Adrenal gland (tissue), 5 donors: ENCODE measurements at regions not wholly inside any gene's neighbourhood (a gene's known extent, or its start where the extent isn't known, plus 50 kb on each side); places are given as distances from the start of the nearest gene placed in this dataset.

Source experiments
- POLR2A ChIP-seq, 2 donors: fragments of 450-650 bp; IDR thresholded peaks; one replicate each; pipeline ENCODE4 v1.6.1; 2017; ENCODE audit warnings: antibody characterized with exemption in 2 of 2, mild to moderate bottlenecking in 2 of 2, moderate library complexity in 1 of 2
- TF ChIP-seq, protein P1 (sequence below), 6 experiments: fragments of 450-650 bp in 4 of 6; fragments of 200-600 bp in 2 of 6; sonication (generic) in 1 of 6; IDR thresholded peaks; 1 replicate in 5 of 6; 2 replicates in 1 of 6; pipeline versions ENCODE4 v1.5.1 to v1.8.0; 2016 to 2021; ENCODE audit warnings: antibody characterized with exemption in 6 of 6, mild to moderate bottlenecking in 2 of 6, moderate library complexity in 1 of 6
- donor health status: DM: no; HTN: no; CAD: no.

DNA sequence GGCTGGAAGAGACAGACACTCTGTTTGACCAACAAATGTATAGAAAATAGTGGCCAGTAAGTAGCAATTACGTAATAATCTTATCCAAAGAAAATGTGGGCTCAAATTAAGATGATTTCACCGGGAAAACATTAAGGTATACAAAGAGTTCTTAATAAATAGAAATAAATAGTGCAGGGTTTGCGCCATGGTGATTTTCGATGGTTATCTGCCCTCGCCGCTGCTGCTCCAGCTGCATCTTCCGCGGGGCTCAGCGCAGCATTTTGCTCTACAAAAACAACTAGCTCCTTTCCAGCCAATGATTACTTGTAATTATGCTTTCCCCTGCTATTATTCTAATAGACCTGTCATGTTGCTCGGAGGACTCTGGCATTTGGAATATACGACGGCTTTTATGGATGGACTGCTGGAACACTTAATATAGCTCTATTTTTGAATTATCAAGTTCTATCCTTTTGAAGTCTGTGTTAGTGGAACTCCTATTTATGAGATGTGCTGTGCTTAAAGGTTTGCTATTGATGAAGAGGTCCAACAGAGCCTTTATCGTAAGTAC, 103.8 kb downstream of the BUB3 start:
- TF ChIP-seq, protein P1, sequence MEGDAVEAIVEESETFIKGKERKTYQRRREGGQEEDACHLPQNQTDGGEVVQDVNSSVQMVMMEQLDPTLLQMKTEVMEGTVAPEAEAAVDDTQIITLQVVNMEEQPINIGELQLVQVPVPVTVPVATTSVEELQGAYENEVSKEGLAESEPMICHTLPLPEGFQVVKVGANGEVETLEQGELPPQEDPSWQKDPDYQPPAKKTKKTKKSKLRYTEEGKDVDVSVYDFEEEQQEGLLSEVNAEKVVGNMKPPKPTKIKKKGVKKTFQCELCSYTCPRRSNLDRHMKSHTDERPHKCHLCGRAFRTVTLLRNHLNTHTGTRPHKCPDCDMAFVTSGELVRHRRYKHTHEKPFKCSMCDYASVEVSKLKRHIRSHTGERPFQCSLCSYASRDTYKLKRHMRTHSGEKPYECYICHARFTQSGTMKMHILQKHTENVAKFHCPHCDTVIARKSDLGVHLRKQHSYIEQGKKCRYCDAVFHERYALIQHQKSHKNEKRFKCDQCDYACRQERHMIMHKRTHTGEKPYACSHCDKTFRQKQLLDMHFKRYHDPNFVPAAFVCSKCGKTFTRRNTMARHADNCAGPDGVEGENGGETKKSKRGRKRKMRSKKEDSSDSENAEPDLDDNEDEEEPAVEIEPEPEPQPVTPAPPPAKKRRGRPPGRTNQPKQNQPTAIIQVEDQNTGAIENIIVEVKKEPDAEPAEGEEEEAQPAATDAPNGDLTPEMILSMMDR (IDR thresholded peaks at IDR 0.05) = no peak
- no peak for TF ChIP-seq POLR2A (IDR thresholded peaks at IDR 0.05)
